Vagina (tissue), 2 donors: ENCODE measurements at regions not wholly inside any gene's neighbourhood (a gene's known extent, or its start where the extent isn't known, plus 50 kb on each side); places are given as distances from the start of the nearest gene placed in this dataset.

Experiments
- POLR2AphosphoS5 ChIP-seq, 2 donors: sonication (generic); formaldehyde crosslinking; IDR thresholded peaks; one replicate each; pipeline ENCODE4 v1.9.0; 2017; ENCODE audit warnings: antibody characterized with exemption in 2 of 2, mild to moderate bottlenecking in 2 of 2, low read depth in 1 of 2; ENCODE audit not compliant: insufficient read depth in 1 of 2
- TF ChIP-seq, protein P1 (sequence below), 3 experiments: fragments of 450-650 bp in 2 of 3; fragments of 200-600 bp in 1 of 3; sonication (generic) in 1 of 3; IDR thresholded peaks; one replicate each; pipeline ENCODE4 v1.5.1; 2017 to 2019; ENCODE audit warnings: antibody characterized with exemption in 3 of 3, mild to moderate bottlenecking in 2 of 3, moderate library complexity in 2 of 3

DNA sequence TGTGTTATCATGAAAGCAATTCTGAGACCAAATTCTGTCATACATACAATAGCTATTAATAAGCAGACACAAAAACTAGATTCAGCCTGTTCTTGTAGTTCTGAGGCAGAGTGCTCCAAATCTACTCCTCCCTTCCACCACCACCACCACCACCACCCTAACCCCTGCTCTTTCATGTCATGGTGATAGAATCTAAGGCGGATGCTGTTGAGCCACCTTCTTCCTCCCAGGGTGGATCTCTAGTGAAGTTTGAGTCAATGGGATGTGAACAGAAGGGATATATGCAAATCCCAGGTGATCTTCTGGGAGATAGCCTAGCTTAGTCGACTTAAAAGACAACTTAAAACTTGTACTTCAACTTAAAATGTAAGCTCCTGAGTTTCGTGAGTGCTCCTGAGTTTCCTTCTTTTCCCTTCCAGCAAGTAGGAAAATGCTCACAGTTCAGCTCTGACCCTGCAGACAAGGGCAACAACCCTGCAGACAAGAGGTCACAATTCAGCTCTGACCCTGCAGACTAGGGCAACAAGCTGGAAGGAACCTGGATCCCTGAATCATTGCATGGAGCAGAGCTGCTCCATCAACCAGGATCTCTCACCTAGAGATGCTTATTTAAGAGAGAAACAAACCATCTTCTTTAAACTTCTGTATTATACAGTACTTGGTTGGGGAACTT lies 204.1 kb downstream of the TTC8 start:
- TF ChIP-seq POLR2AphosphoS5 (IDR thresholded peaks at IDR 0.05; ENCODE audit: insufficient read depth in 1 of 2, low read depth in 1 of 2) = no peak
- TF ChIP-seq, protein P1, sequence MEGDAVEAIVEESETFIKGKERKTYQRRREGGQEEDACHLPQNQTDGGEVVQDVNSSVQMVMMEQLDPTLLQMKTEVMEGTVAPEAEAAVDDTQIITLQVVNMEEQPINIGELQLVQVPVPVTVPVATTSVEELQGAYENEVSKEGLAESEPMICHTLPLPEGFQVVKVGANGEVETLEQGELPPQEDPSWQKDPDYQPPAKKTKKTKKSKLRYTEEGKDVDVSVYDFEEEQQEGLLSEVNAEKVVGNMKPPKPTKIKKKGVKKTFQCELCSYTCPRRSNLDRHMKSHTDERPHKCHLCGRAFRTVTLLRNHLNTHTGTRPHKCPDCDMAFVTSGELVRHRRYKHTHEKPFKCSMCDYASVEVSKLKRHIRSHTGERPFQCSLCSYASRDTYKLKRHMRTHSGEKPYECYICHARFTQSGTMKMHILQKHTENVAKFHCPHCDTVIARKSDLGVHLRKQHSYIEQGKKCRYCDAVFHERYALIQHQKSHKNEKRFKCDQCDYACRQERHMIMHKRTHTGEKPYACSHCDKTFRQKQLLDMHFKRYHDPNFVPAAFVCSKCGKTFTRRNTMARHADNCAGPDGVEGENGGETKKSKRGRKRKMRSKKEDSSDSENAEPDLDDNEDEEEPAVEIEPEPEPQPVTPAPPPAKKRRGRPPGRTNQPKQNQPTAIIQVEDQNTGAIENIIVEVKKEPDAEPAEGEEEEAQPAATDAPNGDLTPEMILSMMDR (IDR thresholded peaks at IDR 0.05) = no peak
